ENCODE measurements at regions not wholly inside any gene's neighbourhood (a gene's known extent, or its start where the extent isn't known, plus 50 kb on each side); places are given as distances from the start of the nearest gene placed in this dataset.

DNA sequence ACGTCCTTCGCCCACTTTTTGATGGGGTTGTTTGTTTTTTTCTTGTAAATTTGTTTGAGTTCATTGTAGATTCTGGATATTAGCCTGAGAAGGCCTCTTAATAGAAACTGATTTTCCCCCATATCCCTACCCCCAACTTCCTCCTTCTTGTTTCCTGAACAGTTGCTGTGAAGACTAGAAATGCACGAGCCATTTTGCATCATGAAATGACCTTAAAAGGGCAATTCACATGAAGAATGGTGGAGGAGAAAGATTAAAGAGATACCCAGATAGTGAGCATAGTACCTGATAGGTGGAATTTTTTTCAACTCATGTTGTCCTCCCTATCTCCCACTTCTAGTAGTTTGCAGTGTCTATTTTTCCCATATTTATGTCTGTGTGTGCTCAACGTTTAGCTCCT is 55.2 kb upstream of the KCNH8 start:
- no peak for DNase-seq

DNA sequence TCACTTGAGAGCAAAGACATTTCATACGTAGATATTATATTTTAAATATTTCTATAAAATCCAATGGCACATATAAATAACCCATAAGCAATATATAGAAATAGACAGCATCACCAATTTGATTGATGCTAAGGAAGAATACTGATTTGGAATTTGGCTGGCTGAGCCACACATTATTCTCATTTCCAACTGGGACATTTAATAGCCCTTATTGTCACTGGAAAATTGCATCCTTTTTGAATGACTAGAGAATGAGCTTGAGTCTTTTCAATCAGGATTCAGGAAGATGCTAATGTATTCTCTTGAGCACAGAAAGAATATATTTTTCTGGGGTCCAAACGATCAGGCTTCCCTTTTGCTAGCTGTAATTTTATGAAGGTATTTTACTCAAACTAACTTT is 70.9 kb upstream of the KCNH8 start:
- DNase-seq: no peak

DNA sequence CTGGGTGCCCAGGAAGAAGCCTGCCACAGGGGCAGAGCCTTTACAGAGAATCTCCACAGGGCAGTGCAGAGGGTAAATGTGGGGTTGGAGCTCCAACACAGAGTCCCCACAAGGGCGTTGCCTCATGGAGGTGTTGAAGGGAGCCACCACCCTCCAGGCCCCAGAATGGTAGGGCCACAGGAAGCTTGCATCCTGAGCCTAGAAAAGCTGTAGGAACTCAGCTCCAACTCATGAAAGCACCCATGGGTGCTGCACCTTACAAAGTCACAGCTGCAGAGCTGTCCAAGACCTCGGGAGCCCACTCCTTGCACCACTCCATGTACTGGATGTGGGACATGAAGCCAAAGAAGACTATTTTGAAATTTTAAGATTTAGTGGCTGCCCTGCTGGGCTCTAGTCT is 73.3 kb upstream of the KCNH8 start:
- DNase-seq: no peak

DNA sequence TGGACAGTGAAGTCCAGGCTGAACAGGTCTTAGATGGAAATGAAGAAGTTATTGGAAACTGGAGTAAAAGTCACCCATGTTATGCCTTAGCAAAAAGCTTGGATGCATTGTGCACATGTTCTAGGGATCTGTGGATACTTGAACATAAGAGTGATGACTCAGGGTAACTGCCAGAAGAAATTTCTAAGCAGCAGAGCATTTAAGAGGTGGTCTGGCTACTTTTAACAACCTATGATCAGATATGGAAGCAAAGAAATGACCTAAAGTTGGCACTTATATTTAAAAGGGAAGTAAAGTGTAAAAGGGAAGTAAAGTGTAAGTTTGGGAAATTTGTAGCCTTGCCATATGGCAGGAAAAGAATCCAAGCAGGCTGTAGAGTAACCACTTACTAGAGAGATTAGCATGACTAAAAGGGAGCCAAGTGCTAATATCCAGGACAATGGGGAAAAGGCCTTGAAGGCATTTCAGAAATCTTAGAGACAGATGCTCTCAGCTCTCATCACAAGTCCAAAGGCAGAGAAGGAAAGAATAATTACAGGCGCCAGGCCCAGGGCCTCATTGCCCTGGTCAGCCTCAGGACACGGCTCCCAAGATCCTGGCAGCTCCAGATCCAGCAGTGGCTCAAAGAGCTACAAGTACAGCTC is 73.9 kb upstream of the KCNH8 start:
- DNase-seq: no peak

DNA sequence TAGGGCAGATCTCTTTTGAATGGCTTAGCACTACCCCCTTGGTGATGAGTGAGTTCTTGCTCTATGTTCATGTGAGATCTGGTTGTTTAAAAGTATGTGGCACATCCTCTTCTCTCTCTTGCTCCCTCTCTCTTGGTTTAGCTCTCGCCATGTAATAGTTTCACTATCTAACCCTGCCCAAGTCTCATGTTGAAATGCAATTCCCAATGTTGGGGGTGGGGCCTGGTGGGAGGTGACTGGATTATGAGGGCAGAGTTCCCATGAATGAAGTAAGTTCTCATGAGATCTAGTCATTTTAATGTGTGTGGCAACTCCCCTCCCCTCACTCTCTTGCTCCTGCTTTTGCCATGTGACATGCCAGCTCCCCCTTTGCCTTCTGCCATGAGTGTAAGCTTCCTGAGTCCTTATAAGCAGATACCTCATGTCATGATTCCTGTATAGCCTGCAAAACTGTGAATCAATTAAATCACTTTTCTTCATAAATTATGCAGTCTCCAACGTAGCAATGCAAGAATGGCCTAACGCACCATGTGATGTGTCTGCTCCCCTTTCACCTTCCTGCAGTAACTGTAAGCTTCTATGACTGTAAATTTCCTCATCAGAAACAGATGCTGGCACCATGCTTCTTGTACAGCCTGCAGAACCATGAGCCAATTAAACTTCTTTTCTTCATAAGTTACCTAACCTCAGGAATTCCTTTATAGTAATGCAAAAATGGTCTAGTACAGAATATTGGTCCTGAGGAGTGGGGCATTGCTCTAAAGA is 74.8 kb upstream of the KCNH8 start:
- DNase-seq: no peak

DNA sequence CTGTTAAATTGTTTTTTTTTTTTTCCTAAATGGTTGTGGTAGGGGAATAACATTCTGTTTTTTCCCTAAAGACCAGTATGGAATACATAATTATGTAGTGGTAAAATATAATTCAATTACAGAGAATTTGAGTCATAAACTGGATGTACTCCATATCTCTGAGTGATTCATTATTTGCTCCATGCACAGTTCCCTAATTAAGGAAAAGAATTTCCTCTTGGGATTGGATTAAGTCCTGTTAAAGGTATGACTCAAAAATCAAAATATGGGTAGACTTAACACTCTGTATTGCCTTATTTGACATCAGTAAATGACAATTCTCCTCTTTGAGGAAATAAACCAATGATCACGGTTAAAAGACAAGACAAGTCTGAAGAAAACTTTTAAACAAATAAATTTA is 78.0 kb upstream of the KCNH8 start:
- no peak for DNase-seq

DNA sequence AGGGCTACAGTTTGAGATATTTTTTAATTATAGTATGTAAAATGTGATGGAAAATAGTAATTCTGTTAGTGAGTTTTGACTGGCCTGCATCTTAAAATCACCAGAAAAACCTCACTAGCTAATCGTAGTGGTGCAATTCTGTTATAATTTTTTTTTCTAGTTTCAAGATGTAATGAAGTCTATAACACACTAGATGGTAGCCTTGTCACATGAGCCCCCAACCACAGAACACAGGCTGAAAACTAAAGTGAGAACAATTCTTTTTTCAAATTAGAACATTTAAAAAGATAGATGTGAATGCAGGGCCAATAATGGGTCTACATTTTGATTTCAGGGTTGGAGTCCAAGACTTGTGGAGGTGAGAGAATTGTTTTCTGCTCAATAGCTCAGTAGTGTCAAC is 83.3 kb upstream of the KCNH8 start:
- no peak for DNase-seq

DNA sequence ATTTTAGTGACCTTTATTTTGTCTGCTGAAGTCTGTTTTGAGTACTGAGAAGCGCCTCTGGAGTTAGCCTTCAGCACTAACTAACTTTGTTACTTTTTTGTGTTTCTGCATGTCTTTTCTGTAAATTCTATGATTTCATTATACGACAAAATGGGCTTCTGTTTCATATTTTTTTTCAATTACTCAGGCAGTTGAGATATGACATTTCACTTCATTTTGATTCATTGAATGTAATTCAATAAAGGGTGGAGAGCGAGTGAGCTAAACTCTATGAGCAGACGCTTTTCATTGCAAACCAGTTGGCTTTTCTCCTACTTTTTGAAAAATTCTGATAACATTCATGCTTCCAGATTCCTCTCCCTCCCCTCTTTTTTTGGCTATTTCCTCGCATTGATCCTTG is 84.4 kb upstream of the KCNH8 start:
- no peak for DNase-seq

DNA sequence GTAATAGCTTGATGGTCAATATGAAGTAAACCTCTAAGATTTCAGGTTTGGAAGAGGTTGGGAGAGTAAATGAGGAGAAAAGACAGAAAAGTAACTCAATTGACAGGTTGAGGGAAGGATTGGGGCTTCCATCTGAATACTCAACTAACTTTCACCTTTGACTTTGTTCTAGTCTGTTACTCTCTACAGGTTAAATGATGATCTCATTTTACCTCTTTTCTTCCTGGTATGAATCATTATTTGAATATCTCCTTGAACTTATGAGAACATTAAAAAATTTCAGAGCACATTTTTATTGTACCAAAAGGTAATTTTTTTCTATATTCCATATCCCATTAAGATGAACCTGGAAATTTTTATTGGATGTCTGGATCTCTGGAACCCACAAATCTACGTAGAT is 87.9 kb upstream of the KCNH8 start:
- DNase-seq: no peak

DNA sequence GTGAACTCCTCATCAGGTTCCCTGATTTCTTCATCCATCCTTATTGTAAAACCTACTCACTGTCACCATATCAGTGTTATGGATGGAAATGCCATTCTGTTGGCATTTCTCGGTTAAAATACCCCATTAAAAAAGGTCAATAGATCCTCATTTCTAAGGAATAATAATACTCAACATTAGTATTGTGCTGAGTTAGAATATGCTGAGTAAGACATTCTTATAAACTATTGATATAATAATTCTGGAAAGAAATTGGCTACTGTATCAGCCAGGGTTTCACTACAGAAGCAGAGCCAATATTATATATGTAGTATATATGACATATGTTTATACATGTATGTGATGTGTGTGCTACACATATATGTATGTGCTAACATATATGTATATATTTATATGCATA is 95.4 kb upstream of the KCNH8 start:
- no peak for DNase-seq

DNA sequence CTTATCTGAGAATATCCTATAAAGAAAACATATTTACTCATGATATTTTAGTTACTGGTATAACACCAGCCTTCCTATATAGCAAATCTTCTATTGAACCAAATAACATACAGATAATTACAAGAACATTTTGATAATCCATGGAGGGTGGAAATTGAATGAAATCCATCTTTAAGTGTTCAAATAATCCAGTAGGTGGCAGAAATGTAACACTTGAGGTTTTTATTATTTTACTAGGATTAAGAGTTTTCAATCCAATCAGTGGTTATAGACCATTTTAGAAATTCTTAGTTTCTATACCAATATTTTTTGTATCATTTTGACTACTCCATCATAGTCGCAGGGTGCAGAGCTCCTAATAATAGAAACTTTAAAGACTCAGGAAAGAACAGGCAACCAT is 101.9 kb upstream of the KCNH8 start:
- no peak for DNase-seq

DNA sequence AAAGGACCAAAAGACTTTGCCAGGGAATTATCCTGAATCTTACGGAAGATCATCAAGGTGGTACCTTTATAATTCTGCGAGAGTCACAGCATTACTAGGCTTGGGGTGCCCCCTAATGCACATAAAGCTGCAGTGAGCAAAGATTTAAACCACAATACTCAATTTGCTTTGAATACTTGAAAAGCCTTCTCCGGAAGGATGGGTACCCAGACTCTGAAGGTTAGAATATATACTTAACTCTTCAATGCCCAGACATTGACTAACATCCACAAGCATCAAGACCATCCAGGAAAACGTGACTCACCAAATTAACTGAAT is 117.8 kb upstream of the KCNH8 start:
- no peak for DNase-seq

DNA sequence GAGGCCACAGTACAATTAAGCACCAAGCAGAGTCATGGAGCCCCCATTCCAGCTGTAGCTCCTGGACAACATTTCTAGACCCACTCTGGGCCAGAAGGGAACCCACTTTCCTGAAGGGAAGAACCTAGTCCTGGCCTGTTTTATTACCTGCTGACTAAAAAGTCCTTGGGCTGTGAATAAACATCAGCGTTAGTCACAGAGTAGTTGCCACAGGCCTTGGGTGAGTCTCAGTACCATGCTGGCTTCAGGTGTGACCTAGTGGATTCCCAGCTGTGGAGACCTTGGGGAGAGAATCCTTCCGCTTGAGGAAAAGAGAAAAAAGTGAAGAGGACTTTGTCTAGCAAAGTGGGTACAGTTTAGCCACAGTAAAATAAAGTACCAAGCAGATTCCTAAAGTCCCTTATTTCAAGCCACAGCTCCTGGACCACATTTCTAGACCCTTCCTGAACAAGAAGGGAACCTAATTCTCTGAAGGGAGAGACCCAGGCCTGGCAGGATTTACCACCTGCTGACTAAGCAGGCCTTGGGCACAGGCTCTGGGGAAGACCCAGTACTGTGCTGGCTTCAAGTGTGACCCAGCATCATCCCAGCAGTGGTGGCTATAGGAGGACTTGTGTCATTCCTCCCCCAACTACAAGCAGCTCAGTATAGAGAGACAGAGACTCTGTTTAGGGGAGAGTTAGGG is 118.3 kb upstream of the KCNH8 start:
- DNase-seq: no peak

DNA sequence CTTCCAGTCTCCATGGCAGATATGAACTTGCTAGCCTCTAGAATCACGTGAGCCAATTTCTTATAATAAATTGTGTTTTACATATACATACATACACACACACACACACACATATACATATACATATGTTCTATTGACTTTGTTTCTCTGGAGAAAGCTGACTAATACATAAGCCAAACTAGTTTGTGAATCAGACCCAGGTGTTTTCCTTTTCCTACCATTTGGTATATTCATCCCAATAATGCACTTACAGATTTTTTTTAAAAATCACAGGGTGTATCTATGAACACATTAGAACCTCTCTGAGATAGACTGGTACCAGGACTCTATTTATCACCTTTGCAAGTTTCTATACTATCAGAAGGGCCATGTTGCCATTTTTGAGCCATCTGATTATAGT is 122.9 kb upstream of the KCNH8 start:
- no peak for DNase-seq

DNA sequence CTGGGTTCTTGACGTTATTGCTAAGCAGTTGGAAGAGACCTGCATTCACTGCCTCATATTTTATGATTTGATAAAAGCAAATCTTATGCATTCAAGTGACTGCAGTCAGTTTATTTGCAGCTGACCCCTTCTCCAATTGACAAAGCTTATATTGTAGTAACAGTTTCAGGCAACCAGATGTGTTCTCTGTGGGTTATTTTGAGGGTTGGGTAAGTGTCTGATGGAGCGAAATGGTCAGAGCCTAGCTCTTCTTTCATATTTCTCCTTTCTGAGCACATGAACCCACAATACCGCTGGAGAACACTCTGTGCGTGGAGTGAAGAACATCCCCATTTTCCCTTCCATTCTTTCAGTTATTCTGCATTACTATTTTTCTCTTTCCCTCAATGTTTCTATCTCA is 125.8 kb upstream of the KCNH8 start:
- DNase-seq: no peak

DNA sequence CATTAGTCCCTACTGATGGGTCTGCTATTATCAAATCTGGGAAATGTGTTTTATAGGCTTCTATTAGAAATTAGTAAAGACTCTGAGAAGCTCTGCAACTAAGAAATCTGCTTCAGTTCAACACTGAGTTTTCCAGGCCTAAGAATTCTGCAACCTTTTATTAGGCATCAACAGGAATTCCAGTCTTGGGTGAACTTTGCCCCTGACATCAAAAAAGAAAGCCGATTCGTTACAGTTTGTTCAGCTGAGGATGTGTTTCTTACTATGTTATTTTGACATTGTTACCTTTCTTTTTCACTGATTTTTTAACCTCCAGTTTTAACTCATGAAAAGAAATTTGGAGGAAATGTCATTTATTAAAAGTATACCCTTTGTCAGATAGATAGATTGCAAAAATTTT is 131.5 kb upstream of the KCNH8 start:
- no peak for DNase-seq

DNA sequence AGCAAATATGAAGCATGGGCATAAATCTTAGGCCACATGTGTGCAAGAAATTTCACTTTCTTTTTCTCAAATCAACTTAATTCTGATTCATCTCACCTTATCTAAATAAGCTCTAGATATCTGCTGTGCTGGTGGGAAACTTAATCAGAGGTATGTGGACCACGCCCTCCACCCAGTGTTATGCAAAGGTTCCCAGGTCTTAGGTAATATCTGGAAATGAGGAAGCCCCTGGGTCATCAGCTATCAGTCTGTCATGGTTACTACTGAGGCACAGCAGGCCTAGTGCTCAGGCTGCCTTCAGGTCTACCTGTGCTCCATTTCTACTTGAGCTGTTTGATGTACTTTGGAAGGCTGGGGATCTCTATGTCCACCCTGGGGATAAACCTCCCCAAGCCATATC is 134.4 kb upstream of the KCNH8 start:
- no peak for DNase-seq

DNA sequence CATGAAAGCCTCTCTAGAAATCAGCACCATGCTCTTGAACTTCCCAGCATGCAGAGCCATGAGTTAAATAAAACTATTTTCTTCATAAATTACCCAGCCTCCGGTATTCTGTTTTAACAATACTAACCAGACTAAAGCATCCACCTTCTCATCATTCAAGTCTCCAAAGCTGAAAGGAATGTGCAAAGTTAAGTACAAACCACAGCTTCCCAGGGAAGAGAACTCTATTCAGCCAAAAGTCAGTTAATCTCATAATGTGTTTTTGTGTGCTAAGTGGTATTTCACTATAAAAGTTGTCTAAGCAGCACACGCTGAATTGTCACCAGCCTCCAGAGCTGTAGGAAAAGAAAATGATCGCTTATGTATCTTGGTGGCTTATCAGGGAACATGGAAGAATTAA is 135.5 kb upstream of the KCNH8 start:
- no peak for DNase-seq

DNA sequence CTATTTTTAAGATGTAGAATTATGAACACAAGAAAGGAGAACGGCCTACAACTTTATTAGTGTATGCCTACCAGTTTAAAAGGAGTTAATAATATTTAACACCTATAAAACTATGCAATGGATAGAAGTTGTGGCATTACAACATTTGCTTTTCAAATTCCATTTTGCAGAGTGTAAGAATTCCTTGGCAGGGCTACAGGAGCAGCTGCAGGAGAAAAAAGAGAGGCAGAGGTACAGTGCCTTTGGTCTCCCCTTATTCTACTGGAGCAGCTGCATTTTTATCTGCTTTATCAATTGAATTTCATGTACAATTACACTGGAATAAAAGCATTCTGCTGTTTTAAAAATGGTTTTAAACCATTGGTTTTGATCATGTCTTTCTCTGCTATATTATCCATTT is 145.7 kb upstream of the KCNH8 start:
- DNase-seq: no peak

DNA sequence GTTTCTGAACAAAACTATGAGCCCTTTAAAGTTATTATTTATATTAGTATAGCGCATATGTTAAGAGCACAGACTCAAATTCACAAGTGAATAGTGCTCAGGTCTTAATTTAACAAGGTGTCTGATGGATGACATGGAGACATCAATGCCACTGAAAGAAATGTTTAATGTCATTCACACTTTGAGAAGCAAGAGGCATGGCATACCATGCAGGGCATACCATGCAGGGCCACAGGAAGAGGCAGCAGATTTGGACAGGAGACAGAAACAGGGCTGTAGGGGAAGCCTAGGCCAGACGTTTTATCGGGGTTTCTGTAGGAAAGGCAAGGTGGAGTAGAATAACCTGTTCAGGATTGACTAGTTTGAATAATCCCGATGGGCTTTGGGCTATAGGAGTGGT is 150.2 kb upstream of the KCNH8 start:
- DNase-seq: no peak

DNA sequence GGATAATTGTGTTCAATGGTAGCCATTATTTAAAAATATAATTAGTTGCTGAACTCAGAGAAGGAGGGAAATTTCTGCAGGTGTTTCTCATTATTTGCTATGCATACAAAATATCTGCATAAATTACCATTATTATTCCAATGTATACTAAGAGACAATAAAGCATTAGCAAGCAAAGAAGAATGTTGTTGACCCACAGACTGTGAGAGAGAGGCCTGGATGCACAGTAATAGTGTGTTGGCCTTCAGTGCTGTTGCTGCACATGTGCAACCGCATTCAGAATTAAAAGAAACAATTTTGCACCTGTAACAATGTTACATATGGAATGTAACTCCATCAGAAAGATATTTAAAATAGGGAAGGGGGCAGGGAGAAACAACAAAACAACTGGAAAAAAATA is 155.6 kb upstream of the KCNH8 start:
- DNase-seq: no peak

DNA sequence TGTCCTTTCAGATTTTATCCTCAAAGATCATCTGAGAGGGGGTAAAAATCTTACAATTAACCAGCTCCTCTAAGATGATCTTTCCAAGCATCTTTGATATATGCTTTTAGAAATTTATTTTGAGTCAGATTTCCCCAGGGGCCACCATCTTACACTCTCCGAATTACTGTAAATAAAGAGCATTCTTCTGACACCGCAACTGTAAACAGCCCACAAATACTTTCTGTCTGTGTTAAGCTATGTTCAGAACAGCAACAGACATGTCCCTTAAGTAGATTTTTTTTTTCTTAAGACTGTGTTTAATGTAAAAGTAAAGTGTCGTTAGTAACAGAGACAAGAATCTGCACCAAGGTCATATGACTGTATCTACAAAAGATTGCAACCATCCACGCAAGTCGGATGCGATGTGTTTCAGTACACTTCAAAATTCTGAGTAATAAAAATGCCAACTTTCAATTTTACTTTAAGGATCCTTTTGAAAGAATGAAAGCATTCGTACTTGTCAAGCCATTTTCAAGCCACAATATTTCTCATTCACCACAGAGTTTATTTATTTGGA is 159.0 kb upstream of the KCNH8 start:
- DNase-seq: no peak

DNA sequence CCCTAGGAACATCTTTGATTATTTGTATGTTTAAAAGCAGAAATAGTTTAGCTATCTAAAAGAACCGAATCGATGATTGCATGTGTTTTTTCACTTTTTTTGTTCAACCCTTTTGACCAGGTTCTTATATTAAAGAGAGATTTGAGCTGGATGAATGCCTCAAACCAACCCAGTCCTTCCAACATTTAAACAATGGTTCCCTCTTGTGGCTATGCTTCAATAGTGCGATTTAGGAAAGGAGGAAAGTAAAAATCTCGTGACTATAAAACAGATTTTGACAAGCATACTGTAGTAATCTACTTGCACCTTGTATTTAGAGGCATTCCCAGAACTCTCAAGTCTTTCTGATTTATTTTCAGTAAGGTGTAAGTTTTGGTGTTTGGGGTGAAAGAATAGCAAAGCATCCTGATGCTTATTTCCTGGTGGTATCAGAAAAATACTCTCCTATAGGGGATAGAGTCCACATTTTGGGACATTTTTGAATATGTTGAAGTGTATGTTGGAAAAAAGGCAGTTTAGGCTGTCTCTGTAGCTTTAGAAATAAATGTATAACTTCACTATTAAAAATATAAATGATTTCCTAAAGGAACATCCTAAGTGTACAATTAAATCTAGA is 159.6 kb upstream of the KCNH8 start:
- no peak for DNase-seq

DNA sequence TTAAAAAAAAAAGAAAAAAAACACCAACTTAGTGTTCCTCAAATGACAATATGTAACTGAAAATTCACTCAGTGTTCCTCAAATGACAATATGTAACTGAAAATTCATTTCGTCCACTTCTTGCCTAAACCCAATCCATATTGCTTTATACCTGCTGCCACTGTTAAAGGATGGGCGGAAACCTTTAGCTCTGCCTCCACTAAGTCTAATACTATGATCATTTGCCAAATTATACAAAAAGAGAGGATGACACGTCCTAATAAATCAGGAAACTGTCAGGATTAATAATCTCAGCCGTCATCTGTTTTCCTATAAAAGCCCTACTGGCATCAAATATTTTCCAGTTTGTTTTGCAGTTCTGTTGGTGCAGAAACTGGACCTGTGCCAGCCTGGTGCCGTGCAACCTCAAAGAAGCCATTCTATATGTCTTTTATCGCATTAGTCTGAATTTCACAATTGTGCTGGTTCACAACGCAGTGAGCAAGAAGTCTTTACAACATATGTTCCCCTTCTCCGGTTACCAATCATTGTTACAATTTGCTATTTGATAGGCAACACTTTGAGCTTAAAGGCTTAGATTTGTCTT is 160.4 kb upstream of the KCNH8 start:
- no peak for DNase-seq
